BJ (cell line): ENCODE measurements at regions not wholly inside any gene's neighbourhood (a gene's known extent, or its start where the extent isn't known, plus 50 kb on each side); places are given as distances from the start of the nearest gene placed in this dataset.

Experiments
- CTCF ChIA-PET: fragments of 350-600 bp; formaldehyde crosslinking; extraction: SDS; loops from one replicate; lab custom pipeline; 2021; ENCODE audit warnings: antibody characterized with exemption, inconsistent platforms; lab: Yijun Ruan, JAX
- POLR2A ChIA-PET: fragments of 300-600 bp; sonication (Branson Sonifier 250); formaldehyde crosslinking; extraction: SDS; loops from one replicate; lab custom pipeline; 2021; ENCODE audit warnings: antibody characterized with exemption; lab: Charles Lee
- DNase-seq: peaks from one replicate; pipeline ENCODE4 v3.0.0-alpha.2; 2011; ENCODE audit warnings: low read depth
- H3K27me3 ChIP-seq: 2 replicates; pipeline ENCODE4 v1.6.0; 2011; ENCODE audit warnings: low read length; ENCODE audit not compliant: control insufficient read depth, insufficient read depth
- H3K36me3 ChIP-seq: 2 replicates; pipeline ENCODE4 v1.5.1; 2011; ENCODE audit warnings: low read length; ENCODE audit not compliant: control insufficient read depth, insufficient read depth
- H3K4me3 ChIP-seq: 2 replicates; pipeline ENCODE4 v1.5.1; 2011; ENCODE audit warnings: low read depth, mild to moderate bottlenecking, control low read depth, low read length
- CTCF ChIP-seq: IDR thresholded peaks from 2 replicates; pipeline ENCODE4 v1.5.1; 2011; ENCODE audit warnings: low read depth, mild to moderate bottlenecking, control low read depth, inconsistent platforms, low read length, moderate library complexity; ENCODE audit not compliant: insufficient read depth

- no peak overlapping the region for H3K4me3 ChIP-seq
- ChIA-PET CTCF (interaction anchor here (1.0 to 1.4 kb wide), 3 partner anchors 9 to 54 kb away, joined by 3 to 5 read pairs (median 3); partner anchors contain the start of gene TIPARP), POLR2A (no interaction called here)
- no peak for DNase-seq
- H3K27me3 ChIP-seq: no peaks in the 10 kb centered on the region
- TF ChIP-seq CTCF: no peak
- H3K36me3 ChIP-seq: no peaks in the 10 kb centered on the region
These were observed 53.5 kb upstream of the TIPARP start for GRCh38 chr3:156620901-156621300.

GRCh38 chr3:156620260-156620659, 54.1 kb upstream of the TIPARP start:
- DNase-seq: no peak
- H3K4me3 ChIP-seq: no peak overlapping the region
- TF ChIP-seq CTCF: no peak
- no peaks in the 10 kb centered on the region for H3K36me3 ChIP-seq
- ChIA-PET POLR2A (no interaction called here), CTCF (interaction anchor here (0.8 to 1.4 kb wide), 3 partner anchors 9 to 71 kb away, joined by 3 to 5 read pairs (median 3); no protein-coding TSS in a partner anchor)
- no peaks in the 10 kb centered on the region for H3K27me3 ChIP-seq

- no peak for DNase-seq
- no peak for TF ChIP-seq CTCF
- Histone ChIP-seq H3K4me3 (no peak overlapping the region), H3K36me3 (no peaks in the 10 kb centered on the region), H3K27me3 (no peaks in the 10 kb centered on the region)
- ChIA-PET CTCF (interaction anchor here (0.8 kb wide), 1 partner anchor 70 kb away, joined by 3 read pairs; no protein-coding TSS in a partner anchor), POLR2A (no interaction called here)
These were observed 55.0 kb upstream of the TIPARP start for GRCh38 chr3:156619376-156619775.

GRCh38 chr3:156617781-156618180, 56.6 kb upstream of the TIPARP start:
- ChIA-PET POLR2A (no interaction called here), CTCF (interaction anchor here (1.2 kb wide), 1 partner anchor 10 kb away, joined by 4 read pairs; no protein-coding TSS in a partner anchor)
- H3K4me3 ChIP-seq: no peak overlapping the region
- DNase-seq: no peak
- no peaks in the 10 kb centered on the region for H3K27me3 ChIP-seq
- TF ChIP-seq CTCF: no peak
- no peaks in the 10 kb centered on the region for H3K36me3 ChIP-seq

GRCh38 chr3:156617145-156617544, 57.2 kb upstream of the TIPARP start:
- Histone ChIP-seq H3K27me3 (no peaks in the 10 kb centered on the region), H3K36me3 (no peaks in the 10 kb centered on the region), H3K4me3 (no peak overlapping the region)
- POLR2A ChIA-PET: no interaction called here
- DNase-seq: no peak
- no peak for TF ChIP-seq CTCF
- CTCF ChIA-PET: interaction anchor here (0.8 to 1.7 kb wide), 3 partner anchors 39 to 520 kb away, joined by 3 to 5 read pairs (median 3); partner anchors contain the start of gene SSR3
